ENCODE measurements at regions not wholly inside any gene's neighbourhood (a gene's known extent, or its start where the extent isn't known, plus 50 kb on each side); places are given as distances from the start of the nearest gene placed in this dataset.

GRCh38 chr7:116135306-116135705 lies 75.0 kb upstream of the TES start:
- Histone ChIP-seq H3K4me3 (replicated peaks; ENCODE audit: low read depth, low read length) (no peak overlapping the region), H3K27me3 (replicated peaks; ENCODE audit: control insufficient read depth, insufficient read depth, low read length) (no peaks in the 10 kb centered on the region), H3K36me3 (ENCODE audit: control insufficient read depth, insufficient read depth, low read length) (no peaks in the 10 kb centered on the region)
- no peak for TF ChIP-seq CTCF (IDR thresholded peaks at IDR 0.05; ENCODE audit: insufficient read depth, low read length, poor library complexity, severe bottlenecking)
- DNase-seq (ENCODE audit: extremely low read depth, insufficient read length): no peak

GRCh38 chr7:116138202-116138801 lies 72.0 kb upstream of the TES start:
- no peak overlapping the region for H3K4me3 ChIP-seq (replicated peaks; ENCODE audit: low read depth, low read length)
- no peaks in the 10 kb centered on the region for H3K36me3 ChIP-seq (ENCODE audit: control insufficient read depth, insufficient read depth, low read length)
- peak; percentile 71 for TF ChIP-seq CTCF (IDR thresholded peaks at IDR 0.05; ENCODE audit: insufficient read depth, low read length, poor library complexity, severe bottlenecking)
- DNase-seq (ENCODE audit: extremely low read depth, insufficient read length): no peak
- H3K27me3 ChIP-seq (replicated peaks; ENCODE audit: control insufficient read depth, insufficient read depth, low read length): no peaks in the 10 kb centered on the region

- no peak for TF ChIP-seq CTCF (IDR thresholded peaks at IDR 0.05; ENCODE audit: insufficient read depth, low read length, poor library complexity, severe bottlenecking)
- H3K4me3 ChIP-seq (replicated peaks; ENCODE audit: low read depth, low read length): no peak overlapping the region
- no peaks in the 10 kb centered on the region for H3K27me3 ChIP-seq (replicated peaks; ENCODE audit: control insufficient read depth, insufficient read depth, low read length)
- DNase-seq (ENCODE audit: extremely low read depth, insufficient read length): no peak
- no peaks in the 10 kb centered on the region for H3K36me3 ChIP-seq (ENCODE audit: control insufficient read depth, insufficient read depth, low read length)
Measured at GRCh38 chr7:116139007-116139406, 71.3 kb upstream of the TES start.

- Histone ChIP-seq H3K36me3 (ENCODE audit: control insufficient read depth, insufficient read depth, low read length) (no peaks in the 10 kb centered on the region), H3K4me3 (replicated peaks; ENCODE audit: low read depth, low read length) (no peak overlapping the region), H3K27me3 (replicated peaks; ENCODE audit: control insufficient read depth, insufficient read depth, low read length) (no peaks in the 10 kb centered on the region)
- DNase-seq (ENCODE audit: extremely low read depth, insufficient read length): no peak
- TF ChIP-seq CTCF (IDR thresholded peaks at IDR 0.05; ENCODE audit: insufficient read depth, low read length, poor library complexity, severe bottlenecking): no peak
Measured at GRCh38 chr7:116139807-116140206, 70.5 kb upstream of the TES start.

GRCh38 chr7:116142374-116142773 lies 68.0 kb upstream of the TES start:
- Histone ChIP-seq H3K36me3 (ENCODE audit: control insufficient read depth, insufficient read depth, low read length) (no peaks in the 10 kb centered on the region), H3K27me3 (replicated peaks; ENCODE audit: control insufficient read depth, insufficient read depth, low read length) (no peaks in the 10 kb centered on the region), H3K4me3 (replicated peaks; ENCODE audit: low read depth, low read length) (no peak overlapping the region)
- DNase-seq (ENCODE audit: extremely low read depth, insufficient read length): no peak
- no peak for TF ChIP-seq CTCF (IDR thresholded peaks at IDR 0.05; ENCODE audit: insufficient read depth, low read length, poor library complexity, severe bottlenecking)

- DNase-seq (ENCODE audit: extremely low read depth, insufficient read length): no peak
- TF ChIP-seq CTCF (IDR thresholded peaks at IDR 0.05; ENCODE audit: insufficient read depth, low read length, poor library complexity, severe bottlenecking): no peak
- Histone ChIP-seq H3K27me3 (replicated peaks; ENCODE audit: control insufficient read depth, insufficient read depth, low read length) (no peaks in the 10 kb centered on the region), H3K36me3 (ENCODE audit: control insufficient read depth, insufficient read depth, low read length) (no peaks in the 10 kb centered on the region), H3K4me3 (replicated peaks; ENCODE audit: low read depth, low read length) (no peak overlapping the region)
Measured at GRCh38 chr7:116142850-116143249, 67.5 kb upstream of the TES start.
